IPS DF 19.7 (cell line): ENCODE measurements at regions not wholly inside any gene's neighbourhood (a gene's known extent, or its start where the extent isn't known, plus 50 kb on each side); places are given as distances from the start of the nearest gene placed in this dataset.

ENCODE experiments used
- DNase-seq: peaks from one replicate; pipeline ENCODE4 v3.0.0-alpha.2; 2013; ENCODE audit warnings: low read depth, low spot score

DNA sequence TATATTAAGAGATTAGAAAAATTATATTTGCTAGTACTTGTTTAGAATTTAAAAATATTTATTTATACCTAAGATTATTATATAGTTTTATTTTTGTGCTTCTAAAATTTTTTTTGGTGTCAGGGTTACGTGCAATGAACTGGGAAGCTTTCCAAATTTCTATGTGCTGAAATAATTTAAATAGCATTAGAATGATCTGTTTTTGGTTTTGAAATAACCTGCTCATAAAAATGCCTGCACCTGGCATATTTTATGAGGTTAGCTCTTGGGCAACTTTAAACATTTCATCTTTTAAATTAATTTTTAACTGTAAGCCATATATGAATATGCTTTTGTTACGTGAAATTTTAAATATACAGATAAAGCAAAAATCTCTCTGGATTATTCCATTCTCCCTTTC lies 482.5 kb downstream of the GLRX3 start:
- no peak for DNase-seq

DNA sequence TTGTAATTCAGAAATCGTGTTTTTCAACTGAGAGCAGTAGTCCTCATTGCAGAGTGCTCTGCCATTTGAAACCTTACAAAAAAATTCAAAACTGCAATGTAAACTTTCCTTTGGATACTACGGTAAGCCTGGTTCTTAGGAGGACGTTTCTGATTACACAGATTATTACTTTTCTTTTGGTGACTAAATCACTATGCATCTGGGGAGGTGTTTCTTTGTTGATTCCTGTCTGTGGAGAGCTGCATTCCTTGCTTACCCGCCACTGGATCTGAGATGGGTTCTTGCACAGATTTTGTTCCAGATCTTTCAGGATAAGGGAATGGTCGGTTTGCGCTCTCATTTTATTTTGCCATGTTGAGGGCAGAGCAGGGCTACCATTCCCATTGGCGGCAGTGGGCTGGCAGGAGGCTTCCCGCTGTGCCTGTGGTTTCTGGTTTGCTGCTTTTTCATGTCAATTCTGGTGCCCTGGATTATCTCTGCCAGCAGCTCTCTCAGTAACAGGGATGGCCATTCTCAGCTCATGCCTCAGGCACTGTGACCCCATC lies 485.1 kb downstream of the GLRX3 start:
- no peak for DNase-seq

DNA sequence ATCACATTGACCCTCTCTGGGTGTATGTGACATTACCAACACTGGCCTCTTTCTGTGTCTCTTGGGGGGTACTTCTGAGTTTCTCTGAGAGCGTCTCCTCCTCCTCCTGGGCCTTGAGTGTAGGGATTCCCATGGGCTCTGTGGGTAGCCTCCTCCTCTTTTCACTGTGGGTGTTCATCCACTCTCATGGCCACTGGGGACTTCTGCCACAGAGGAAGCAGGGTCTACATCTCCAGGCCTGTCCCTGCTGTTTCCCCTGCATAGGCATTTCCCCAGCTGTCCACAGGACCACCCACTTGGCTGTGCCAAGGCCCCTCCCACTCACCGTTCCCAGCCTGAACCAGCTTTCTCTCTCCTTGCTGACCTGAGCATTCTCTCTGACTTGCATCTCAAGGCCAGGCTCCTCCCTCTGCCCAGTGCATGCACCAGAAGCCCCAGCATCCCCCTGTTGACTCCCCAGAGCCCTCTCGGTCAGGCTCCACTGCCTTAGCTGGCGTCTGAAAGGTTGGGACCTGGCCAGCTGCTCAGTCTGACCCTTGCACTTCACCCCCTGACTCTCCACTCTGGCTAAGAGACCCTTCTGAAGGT lies 487.6 kb downstream of the GLRX3 start:
- DNase-seq = no peak

GRCh38 chr10:130627346-130628045 lies 491.3 kb downstream of the GLRX3 start:
- DNase-seq = no peak

- no peak for DNase-seq
Measured at GRCh38 chr10:130630135-130630534, 493.9 kb downstream of the GLRX3 start.

- no peak for DNase-seq
Measured at GRCh38 chr10:130631142-130632096, 495.2 kb downstream of the GLRX3 start.

DNA sequence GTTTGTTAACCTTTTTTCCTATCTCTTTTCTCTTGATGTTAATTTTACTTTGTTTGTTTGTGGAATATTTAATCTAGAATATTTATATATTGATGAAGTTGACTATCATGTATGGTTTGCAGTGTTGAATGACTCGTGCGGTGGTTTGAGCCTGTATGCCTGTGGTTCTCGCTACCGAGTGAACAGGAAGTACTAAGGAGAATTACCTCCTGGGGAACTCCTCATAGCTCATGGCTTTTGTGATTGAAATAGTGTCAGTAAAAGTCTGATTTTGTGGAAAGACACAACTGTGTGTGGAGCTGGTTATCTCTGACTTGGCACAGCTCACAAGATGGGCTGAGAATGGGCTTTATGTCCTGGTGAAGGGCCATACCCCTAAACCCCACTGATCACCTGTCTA lies 498.6 kb downstream of the GLRX3 start:
- no peak for DNase-seq

DNA sequence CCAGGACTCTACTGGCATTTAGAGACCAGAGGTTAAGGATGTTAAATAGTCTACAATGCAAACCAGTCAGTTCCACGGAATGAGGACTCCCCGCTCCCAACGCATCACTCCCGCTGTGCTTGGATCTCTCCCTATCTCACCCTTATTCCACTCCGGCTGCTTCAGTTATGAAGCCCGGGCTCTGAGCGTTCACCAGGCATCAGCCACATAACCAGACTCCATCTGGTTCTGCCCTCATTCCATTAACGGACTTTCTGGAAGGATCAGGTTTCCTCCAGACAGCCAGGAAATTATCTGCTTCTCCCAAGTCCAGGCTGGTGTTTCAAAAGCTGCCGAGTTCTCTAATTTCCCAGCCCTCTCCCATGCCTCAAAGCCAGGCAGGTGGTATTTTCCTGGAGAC lies 499.3 kb downstream of the GLRX3 start:
- DNase-seq = no peak

DNA sequence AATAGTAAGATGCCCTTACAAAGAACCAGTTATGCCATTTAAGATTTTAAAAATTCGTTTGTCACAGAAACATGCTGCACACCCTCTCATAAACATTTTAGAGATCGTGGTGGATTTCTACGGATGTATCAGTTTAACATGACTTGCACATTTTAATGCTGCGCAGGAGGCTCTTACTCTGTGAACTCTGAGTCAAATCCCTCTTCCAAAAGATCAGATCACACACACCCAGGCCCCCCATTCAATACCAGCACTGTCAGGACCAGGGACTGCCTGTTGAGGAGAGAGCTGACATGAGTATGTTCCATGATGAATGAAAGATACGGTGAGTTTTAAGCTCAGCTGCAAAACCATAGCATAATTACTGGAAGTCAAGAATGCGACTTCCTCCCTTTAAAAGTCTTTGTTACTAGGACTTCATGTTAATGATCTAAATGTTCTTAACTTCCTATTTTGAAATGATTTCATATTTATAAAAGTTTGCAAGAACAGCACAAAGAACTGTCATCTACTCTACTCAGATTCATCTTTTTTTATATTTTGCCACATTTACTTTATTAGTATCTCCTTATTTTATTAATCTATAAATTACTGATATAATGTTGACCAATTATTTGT lies 500.2 kb downstream of the GLRX3 start:
- DNase-seq = no peak

GRCh38 chr10:130637089-130637676 lies 501.0 kb downstream of the GLRX3 start:
- DNase-seq = no peak

DNA sequence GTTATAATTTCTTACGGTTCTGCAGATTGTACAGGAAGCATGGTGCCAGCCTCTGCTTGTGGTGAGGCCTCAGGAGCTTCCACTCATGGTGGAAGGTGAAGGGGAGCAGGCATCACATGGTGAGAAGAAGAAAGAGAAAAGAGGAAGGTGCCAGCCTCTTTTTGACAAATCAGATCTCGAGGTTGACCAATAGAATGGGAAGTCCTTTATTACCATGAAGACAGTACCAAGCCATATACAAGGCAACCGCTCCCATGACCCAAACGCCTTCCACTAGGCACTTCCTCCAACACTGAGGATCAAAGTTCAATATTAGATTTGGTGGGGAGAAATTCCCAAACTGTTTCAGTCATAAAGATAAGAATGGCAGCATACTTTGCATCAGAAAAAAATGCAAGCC lies 502.8 kb downstream of the GLRX3 start:
- no peak for DNase-seq

GRCh38 chr10:130642926-130643325 lies 506.7 kb downstream of the GLRX3 start:
- DNase-seq = no peak

- no peak for DNase-seq
Measured at GRCh38 chr10:130647341-130647740, 511.1 kb downstream of the GLRX3 start.

DNA sequence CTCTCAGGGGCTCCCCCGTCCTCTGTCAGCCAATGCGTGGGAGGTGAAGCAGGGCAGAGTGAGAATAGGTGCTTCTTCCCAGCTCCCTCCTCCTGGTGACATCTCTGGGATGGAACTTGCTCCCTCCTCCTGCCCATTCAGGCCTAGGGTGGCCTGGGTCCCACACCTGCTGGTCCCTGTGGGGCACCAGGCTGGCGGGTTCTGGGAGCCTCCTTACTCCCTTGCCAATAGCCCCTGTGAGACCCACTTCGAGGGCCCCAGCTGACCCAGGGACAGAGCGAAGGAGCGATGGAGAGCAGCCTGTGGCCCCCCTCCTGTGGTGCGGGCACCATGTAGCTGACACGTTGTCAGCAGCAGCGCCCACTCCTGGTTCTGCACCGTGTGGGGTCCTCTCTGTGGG lies 512.6 kb downstream of the GLRX3 start:
- DNase-seq = no peak

DNA sequence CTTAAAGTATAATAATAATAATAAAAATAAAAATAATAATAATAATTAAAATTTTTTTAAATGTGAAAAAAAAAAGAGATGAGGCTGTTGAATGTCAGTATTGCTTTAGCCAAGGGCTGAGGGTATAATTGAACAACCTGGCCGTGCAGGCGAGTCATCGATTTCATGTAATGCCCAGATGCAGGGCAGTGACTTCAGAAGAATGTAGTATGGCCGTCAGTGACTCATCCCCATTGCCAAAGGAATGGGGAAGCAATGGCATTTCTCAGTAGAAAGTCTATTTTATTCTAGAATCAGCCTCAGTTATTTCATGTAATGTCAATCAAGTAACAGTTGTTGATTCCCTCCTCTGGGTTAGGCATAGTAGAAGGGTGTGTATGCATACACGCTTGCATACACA lies 516.4 kb downstream of the GLRX3 start:
- no peak for DNase-seq

- no peak for DNase-seq
Measured at GRCh38 chr10:130652964-130653578, 516.9 kb downstream of the GLRX3 start.

DNA sequence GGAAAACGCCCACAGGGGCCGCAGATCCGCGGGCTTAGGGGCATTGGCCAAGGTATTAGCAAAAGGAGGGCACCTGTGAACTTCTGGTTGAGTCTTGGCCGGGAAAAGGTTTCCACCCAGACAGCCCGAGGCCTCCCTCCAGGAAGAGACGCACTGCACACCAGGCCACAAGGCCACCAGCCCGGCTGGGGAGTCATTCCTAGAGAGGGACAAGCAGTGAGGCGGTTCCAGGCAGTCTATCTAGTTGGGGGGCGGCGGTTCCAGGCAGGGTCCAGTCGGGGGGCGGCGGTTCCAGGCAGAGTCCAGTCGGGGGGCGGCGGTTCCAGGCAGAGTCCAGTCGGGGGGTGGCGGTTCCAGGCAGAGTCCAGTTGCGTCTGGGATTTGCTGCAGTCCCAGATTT lies 518.5 kb downstream of the GLRX3 start:
- DNase-seq = no peak

DNA sequence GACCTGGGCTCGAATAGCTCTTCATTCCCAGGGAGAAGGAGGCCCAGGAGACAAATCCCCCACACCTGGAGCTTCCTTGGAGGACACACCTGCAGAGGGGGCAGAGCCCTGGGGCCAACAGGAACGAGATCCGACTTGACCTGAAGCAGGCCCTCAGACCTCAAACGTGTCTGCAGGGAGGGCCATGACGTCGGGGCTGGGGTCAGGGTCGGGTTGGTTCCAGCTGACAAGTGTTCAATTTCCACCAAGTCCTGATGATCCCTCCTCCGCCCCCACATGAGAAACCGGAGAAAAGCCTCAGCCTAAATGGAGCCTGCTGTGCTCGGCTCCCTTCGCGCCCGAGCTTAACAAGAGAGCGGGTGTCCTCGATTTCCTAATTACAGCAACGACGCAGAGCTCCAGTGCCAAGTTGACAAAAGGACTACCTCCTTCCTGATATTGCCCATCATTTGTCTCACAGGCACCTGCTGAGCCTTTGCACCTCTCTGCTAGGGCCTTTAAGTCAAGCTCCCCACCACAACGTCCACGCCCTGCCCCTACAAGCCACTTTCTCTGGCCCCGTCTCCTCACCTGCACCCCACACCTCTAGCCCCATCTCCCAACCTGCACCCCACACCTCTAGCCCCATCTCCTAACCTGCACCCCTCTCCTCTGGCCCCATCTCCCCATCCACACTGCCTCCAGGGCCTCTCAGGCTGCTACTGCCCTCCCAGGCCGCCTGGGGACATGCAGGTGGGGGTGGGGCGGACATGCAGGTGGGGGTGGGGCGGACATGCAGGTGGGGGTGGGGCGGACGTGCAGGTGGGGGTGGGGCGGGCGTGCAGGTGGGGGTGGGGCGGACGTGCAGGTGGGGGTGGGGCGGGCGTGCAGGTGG lies 519.4 kb downstream of the GLRX3 start:
- DNase-seq = no peak

DNA sequence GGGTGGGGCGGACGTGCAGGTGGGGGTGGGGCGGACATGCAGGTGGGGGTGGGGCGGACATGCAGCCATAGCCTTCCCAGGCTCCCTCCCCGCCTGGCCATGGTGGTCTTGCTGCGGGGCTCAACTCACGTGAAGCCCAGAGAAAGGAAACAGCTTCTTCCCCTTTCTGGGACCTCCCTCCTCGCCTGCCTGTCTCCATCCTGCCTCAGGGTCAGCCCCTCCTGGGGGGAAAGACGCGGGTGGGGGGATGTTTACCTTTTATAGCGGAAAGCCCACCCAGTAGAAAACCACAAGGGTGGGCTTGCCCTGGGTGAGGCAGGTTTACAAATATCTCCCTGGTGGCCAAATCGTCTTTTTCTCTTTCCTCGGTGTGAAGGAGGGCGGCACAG lies 520.0 kb downstream of the GLRX3 start:
- no peak for DNase-seq

DNA sequence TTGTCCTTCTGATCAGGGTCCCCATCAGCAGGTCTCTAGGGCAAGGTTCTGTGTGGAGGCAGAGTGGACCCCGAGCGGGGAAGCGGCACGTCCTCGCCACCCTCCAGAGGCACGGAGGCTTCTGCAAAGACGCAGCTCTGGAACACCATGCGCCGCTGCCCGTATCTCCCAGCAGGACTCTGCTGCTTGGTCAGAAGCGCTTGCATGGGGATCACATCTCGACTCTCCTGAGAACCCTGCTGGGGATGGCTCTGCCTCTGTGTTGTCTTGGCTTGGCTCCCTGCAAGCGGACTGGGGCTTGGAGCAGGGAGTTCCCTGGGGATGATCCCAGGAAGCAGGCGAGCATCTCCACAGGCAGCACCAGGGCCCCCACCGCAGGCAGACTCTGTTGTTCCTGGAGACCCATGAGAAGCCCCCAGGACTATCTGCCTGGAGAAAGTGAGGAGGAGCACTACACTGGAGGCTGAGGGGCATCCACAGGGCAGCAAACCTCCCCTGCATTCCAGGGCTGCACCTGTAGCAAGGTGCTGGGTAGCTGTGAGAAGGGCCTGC lies 520.5 kb downstream of the GLRX3 start:
- DNase-seq = no peak
